ENCODE measurements at regions not wholly inside any gene's neighbourhood (a gene's known extent, or its start where the extent isn't known, plus 50 kb on each side); places are given as distances from the start of the nearest gene placed in this dataset.

- no peak for TF ChIP-seq CTCF (IDR thresholded peaks at IDR 0.05; ENCODE audit: control insufficient read depth, insufficient read depth, low read depth, low read length, missing control alignments)
- H3K4me3 ChIP-seq (ENCODE audit: control insufficient read depth, low read depth, low read length) = no peak overlapping the region
- no peak for DNase-seq (ENCODE audit: low read depth)
Observed at GRCh38 chr4:17157304-17157703, 258.9 kb upstream of the LDB2 start.

GRCh38 chr4:17155486-17155885, 257.0 kb upstream of the LDB2 start:
- no peak overlapping the region for H3K4me3 ChIP-seq (ENCODE audit: control insufficient read depth, low read depth, low read length)
- DNase-seq (ENCODE audit: low read depth) = no peak
- no peak for TF ChIP-seq CTCF (IDR thresholded peaks at IDR 0.05; ENCODE audit: control insufficient read depth, insufficient read depth, low read depth, low read length, missing control alignments)

GRCh38 chr4:17153572-17153971, 255.1 kb upstream of the LDB2 start:
- TF ChIP-seq CTCF (IDR thresholded peaks at IDR 0.05; ENCODE audit: control insufficient read depth, insufficient read depth, low read depth, low read length, missing control alignments) = no peak
- H3K4me3 ChIP-seq (ENCODE audit: control insufficient read depth, low read depth, low read length) = no peak overlapping the region
- no peak for DNase-seq (ENCODE audit: low read depth)

- no peak for TF ChIP-seq CTCF (IDR thresholded peaks at IDR 0.05; ENCODE audit: control insufficient read depth, insufficient read depth, low read depth, low read length, missing control alignments)
- DNase-seq (ENCODE audit: low read depth) = no peak
- H3K4me3 ChIP-seq (ENCODE audit: control insufficient read depth, low read depth, low read length) = no peak overlapping the region
Observed at GRCh38 chr4:17152941-17153540, 254.6 kb upstream of the LDB2 start.

GRCh38 chr4:17142232-17142711, 243.8 kb upstream of the LDB2 start:
- no peak for TF ChIP-seq CTCF (IDR thresholded peaks at IDR 0.05; ENCODE audit: control insufficient read depth, insufficient read depth, low read depth, low read length, missing control alignments)
- DNase-seq (ENCODE audit: low read depth) = peak; percentile 80

GRCh38 chr4:17138847-17139246, 240.4 kb upstream of the LDB2 start:
- no peak for TF ChIP-seq CTCF (IDR thresholded peaks at IDR 0.05; ENCODE audit: control insufficient read depth, insufficient read depth, low read depth, low read length, missing control alignments)
- no peak for DNase-seq (ENCODE audit: low read depth)
- no peak overlapping the region for H3K4me3 ChIP-seq (ENCODE audit: control insufficient read depth, low read depth, low read length)

More at GRCh38 chr4:17142232-17142711, 243.8 kb upstream of the LDB2 start:
- H3K4me3 ChIP-seq (ENCODE audit: control insufficient read depth, low read depth, low read length) = no peak overlapping the region

Data from AG09309 (cell line).